ENCODE measurements at regions not wholly inside any gene's neighbourhood (a gene's known extent, or its start where the extent isn't known, plus 50 kb on each side); places are given as distances from the start of the nearest gene placed in this dataset. TPM values are rescaled to one million over a fixed set of nuclear protein-coding genes. Genes with fewer than 3 reads are reported as not detected.

DNA sequence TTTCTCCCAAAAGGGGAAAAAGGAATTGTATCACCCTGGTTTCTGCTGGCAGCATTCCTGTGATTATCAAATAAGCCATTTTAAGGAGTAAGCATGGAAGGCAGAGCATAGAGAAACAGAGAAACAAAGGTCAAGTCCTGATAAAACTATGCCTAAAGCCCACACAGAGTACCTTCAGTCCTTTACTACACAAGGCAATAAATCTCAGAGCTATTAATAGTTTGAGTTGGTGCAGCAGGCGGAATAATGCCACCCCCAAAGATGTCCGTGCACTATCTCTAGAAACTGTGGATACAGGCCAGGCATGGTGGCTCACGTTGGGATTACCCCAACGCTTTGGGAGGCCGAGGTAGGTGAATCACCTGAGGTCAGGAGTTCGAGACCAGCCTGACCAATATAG, 58.1 kb upstream of the ZBTB40 start:
- no peak for TF ChIP-seq CTCF (IDR thresholded peaks at IDR 0.05; ENCODE audit: insufficient read depth, low read length)
- DNase-seq (ENCODE audit: low read depth): no peak

GRCh38 chr1:22398656-22399420, 52.8 kb upstream of the ZBTB40 start:
- no peak overlapping the region for H3K4me3 ChIP-seq (ENCODE audit: low read depth, low read length)
- no peak for TF ChIP-seq CTCF (IDR thresholded peaks at IDR 0.05; ENCODE audit: insufficient read depth, low read length)
- peak; percentile 13 for DNase-seq (ENCODE audit: low read depth)

More for the DNA sequence above, 58.1 kb upstream of the ZBTB40 start:
- no peak overlapping the region for H3K4me3 ChIP-seq (ENCODE audit: low read depth, low read length)

DNA sequence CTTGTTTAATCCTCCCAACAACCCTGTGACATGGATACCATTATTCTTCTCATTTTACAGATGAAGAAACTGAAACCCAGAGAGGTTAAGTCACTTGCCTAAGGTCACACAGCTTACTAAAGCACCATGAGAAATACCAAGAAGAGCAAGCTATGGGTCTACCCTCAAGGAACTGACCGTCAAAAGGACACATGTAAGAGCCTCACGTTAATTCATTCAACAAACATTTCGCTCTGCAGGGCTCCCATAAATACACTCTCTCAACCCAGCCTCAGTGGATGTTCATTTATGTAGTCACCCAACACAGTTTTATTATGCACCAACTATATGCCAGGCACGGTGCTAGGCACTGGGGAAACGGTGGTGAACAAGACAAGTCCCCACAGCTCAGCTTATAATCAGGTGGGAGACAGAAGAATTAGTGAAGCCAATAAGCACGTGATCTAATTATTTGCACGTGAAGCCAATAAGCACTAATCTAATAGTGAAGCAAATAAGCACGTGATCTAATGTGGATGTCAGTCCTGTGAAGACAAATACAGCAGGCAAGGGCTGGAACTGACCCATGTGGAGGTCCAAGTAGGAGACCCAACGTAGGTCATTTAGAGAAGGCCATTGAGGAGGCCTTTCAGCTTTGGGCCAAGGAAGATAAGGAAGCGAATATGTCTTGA, 52.1 kb upstream of the ZBTB40 start:
- no peak overlapping the region for H3K4me3 ChIP-seq (ENCODE audit: low read depth, low read length)
- no peak for TF ChIP-seq CTCF (IDR thresholded peaks at IDR 0.05; ENCODE audit: insufficient read depth, low read length)
- no peak for DNase-seq (ENCODE audit: low read depth)

Small RNA genes in the stretch of these regions (small RNA-seq; reads per million reads assigned to genes)
- not detected for gene MIR4418

Measured in fibroblast of the aortic adventitia (primary cell).